Adrenal gland (tissue), 9 donors: ENCODE measurements at regions not wholly inside any gene's neighbourhood (a gene's known extent, or its start where the extent isn't known, plus 50 kb on each side); places are given as distances from the start of the nearest gene placed in this dataset.

ENCODE experiments used
- DNase-seq, 7 donors: peaks; one replicate each; pipeline ENCODE4 v3.0.0-alpha.2; 2019 to 2020
- H3K27ac ChIP-seq, 5 donors: fragments of 200-600 bp; sonication (generic) in 4 of 5; 1 replicate in 3 of 5; 2 replicates in 2 of 5; pipeline versions ENCODE4 v1.5.1 to v1.8.0; 2016 to 2020; ENCODE audit warnings: mild to moderate bottlenecking in 1 of 5
- H3K27me3 ChIP-seq: fragments of 200-600 bp; 2 replicates; pipeline ENCODE4 v1.8.0; 2021
- H3K36me3 ChIP-seq, 2 donors: fragments of 200-600 bp; replicated peaks in 1 of 2; 1 replicate in 1 of 2; 2 replicates in 1 of 2; pipeline versions ENCODE4 v1.5.1 to v1.8.0; 2018 to 2022
- H3K4me1 ChIP-seq, 2 donors: fragments of 200-600 bp; replicated peaks in 1 of 2; 1 replicate in 1 of 2; 2 replicates in 1 of 2; pipeline versions ENCODE4 v1.5.1 to v1.8.0; 2018 to 2021
- H3K4me3 ChIP-seq, 4 donors: fragments of 200-600 bp; sonication (generic) in 3 of 4; one replicate each; pipeline ENCODE4 v1.5.1; 2016 to 2018
- H3K9me3 ChIP-seq, 3 donors: fragments of 200-600 bp; sonication (generic) in 1 of 3; replicated peaks in 1 of 3; 1 replicate in 2 of 3; 2 replicates in 1 of 3; pipeline versions ENCODE4 v1.5.1 to v1.8.0; 2016 to 2021
- POLR2A ChIP-seq, 2 donors: fragments of 450-650 bp; IDR thresholded peaks; one replicate each; pipeline ENCODE4 v1.6.1; 2017; ENCODE audit warnings: antibody characterized with exemption in 2 of 2, mild to moderate bottlenecking in 2 of 2, moderate library complexity in 1 of 2
- WGBS, 4 donors: extraction: QIAGEN DNeasy Blood & Tissue Kit in 2 of 4; methylation state at CpG; one replicate each; pipeline versions ENCODE4 v1.1.5 to v1.1.7; 2013 to 2017; 5-methylcytosine and 5-hydroxymethylcytosine counted together
- intact Hi-C, 2 donors: fragments of 100-400 bp; cut with DNase I; formaldehyde crosslinking; loops; one replicate each; pipeline versions ENCODE4 v1.14.1 to v1.15.0; 2022 to 2023
- TF ChIP-seq, protein P1 (sequence below), 6 experiments: fragments of 450-650 bp in 4 of 6; fragments of 200-600 bp in 2 of 6; sonication (generic) in 1 of 6; IDR thresholded peaks; 1 replicate in 5 of 6; 2 replicates in 1 of 6; pipeline versions ENCODE4 v1.5.1 to v1.8.0; 2016 to 2021; ENCODE audit warnings: antibody characterized with exemption in 6 of 6, mild to moderate bottlenecking in 2 of 6, moderate library complexity in 1 of 6
- donor health status: healthy with polysubstance abuse.
- donor health status: Bipolar disorder and iron deficiency.
- donor health status: DM: yes; HTN: yes; CAD: no.
- donor health status: DM: no; HTN: no; CAD: no.
- donor health status: DM: no; HTN: no; CAD: no.

DNA sequence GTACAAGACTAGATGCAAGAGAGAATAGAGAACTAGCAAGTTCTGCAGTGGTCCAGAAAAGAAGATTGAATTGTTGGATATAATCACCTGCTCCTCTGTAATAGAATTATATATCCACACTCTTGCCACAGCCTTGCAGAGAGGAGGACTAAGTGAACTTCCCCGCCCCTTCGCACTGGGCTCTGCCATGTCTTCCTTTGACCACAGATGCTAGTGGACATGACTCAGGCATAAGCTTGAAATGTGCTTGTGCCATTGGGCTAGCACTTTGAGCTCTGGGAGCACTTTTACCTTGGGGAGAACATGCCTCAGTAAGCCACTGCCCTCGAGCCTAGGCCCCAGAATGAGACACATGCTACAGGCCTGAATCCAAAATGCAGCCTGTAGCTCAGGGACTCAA, 113.5 kb upstream of the RASA1 start:
- Histone ChIP-seq H3K4me3 (no peak overlapping the region), H3K36me3 (no peaks in the 10 kb centered on the region), H3K27ac (no peak overlapping the region), H3K4me1 (peaks cover 0 to 5% of the 10 kb centered on the region in 2 donors), H3K9me3 (no peaks in the 10 kb centered on the region), H3K27me3 (no peaks in the 10 kb centered on the region)
- TF ChIP-seq, protein P1, sequence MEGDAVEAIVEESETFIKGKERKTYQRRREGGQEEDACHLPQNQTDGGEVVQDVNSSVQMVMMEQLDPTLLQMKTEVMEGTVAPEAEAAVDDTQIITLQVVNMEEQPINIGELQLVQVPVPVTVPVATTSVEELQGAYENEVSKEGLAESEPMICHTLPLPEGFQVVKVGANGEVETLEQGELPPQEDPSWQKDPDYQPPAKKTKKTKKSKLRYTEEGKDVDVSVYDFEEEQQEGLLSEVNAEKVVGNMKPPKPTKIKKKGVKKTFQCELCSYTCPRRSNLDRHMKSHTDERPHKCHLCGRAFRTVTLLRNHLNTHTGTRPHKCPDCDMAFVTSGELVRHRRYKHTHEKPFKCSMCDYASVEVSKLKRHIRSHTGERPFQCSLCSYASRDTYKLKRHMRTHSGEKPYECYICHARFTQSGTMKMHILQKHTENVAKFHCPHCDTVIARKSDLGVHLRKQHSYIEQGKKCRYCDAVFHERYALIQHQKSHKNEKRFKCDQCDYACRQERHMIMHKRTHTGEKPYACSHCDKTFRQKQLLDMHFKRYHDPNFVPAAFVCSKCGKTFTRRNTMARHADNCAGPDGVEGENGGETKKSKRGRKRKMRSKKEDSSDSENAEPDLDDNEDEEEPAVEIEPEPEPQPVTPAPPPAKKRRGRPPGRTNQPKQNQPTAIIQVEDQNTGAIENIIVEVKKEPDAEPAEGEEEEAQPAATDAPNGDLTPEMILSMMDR (IDR thresholded peaks at IDR 0.05), result no peak
- no peak for TF ChIP-seq POLR2A (IDR thresholded peaks at IDR 0.05)
- DNase-seq, result no peak
- 89 to 94% (median 89%) methylated on average over 3 of the region's 3 CpGs for WGBS, 4 donors
- intact Hi-C loops, result no loop called here

DNA sequence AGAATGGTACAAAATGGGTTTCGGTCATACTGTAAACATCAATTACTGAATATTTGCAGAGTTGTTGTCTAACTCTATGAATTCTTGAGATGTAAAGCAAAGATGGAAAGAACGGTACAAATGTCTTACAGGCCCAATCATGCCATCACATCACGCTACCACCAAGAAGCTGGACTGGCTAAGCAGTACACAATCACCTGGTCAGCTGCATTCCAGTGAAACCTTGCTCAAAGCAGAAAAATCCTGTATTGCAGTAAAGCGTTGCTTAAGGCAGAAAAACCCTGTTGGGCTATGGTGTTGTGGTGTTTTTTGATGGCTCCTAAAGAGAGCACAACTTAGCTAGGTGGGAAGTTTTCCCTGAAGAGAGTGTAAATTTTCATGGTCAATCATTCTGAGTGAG, 112.6 kb upstream of the RASA1 start:
- WGBS, 4 donors, result 76 to 91% (median 90%) methylated on average over 4 of the region's 4 CpGs
- Histone ChIP-seq H3K9me3 (no peaks in the 10 kb centered on the region), H3K4me3 (no peak overlapping the region), H3K36me3 (no peaks in the 10 kb centered on the region), H3K4me1 (peaks cover 0 to 5% of the 10 kb centered on the region in 2 donors), H3K27ac (no peak overlapping the region), H3K27me3 (no peaks in the 10 kb centered on the region)
- no peak for DNase-seq
- intact Hi-C loops, result no loop called here
- TF ChIP-seq, protein P1 (IDR thresholded peaks at IDR 0.05), result no peak
- TF ChIP-seq POLR2A (IDR thresholded peaks at IDR 0.05), result no peak

DNA sequence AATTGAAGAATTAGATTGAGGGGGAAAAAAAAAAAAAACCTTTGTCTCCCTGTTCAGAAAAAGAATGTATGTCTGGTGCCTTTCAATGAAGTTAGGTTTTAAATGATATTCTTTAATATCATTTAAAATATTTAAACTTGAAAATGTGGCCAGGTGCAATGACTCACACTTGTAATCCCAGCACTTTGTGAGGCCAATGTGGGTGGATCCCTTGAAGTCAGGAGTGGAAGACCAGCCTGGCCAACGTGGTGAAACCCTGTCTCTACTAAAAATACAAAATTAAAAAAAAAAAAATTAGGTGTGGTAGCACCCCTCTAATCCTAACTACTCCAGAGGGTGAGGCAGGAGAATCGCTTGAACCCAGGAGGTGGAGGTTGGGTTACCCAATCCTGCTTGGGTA, 111.1 kb upstream of the RASA1 start:
- Histone ChIP-seq H3K27me3 (no peaks in the 10 kb centered on the region), H3K4me3 (no peak overlapping the region), H3K9me3 (no peaks in the 10 kb centered on the region), H3K27ac (no peak overlapping the region), H3K4me1 (no peaks in the 10 kb centered on the region), H3K36me3 (no peaks in the 10 kb centered on the region)
- 55 to 66% (median 63%) methylated on average over 2 of the region's 2 CpGs for WGBS, 4 donors
- no peak for DNase-seq
- TF ChIP-seq, protein P1 (IDR thresholded peaks at IDR 0.05), result no peak
- TF ChIP-seq POLR2A (IDR thresholded peaks at IDR 0.05), result no peak
- intact Hi-C loops, result no loop called here

DNA sequence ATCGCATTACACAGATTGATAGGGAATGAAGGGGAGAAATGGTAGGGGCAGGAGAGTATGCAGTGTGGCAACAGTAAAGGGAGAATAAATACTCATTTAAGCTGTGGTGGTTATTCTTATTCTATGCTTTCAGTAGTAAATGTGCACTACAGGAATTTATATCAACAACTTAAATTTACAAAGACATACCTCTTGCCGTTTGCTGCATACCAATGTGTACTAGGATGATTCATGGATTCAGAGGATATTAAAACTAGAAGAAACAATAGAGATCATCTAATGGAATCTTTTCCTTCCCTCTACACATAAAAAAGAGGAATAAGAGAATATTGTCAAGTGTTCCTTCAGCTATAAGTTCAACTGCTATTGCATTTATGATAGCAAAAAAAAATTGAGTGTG, 103.3 kb upstream of the RASA1 start:
- intact Hi-C loops, result no loop called here
- no peak overlapping the region for H3K27ac ChIP-seq
- TF ChIP-seq, protein P1 (IDR thresholded peaks at IDR 0.05), result no peak
- TF ChIP-seq POLR2A (IDR thresholded peaks at IDR 0.05), result no peak
- no peaks in the 10 kb centered on the region for H3K27me3 ChIP-seq
- H3K4me1 ChIP-seq, result no peaks in the 10 kb centered on the region
- H3K36me3 ChIP-seq, result no peaks in the 10 kb centered on the region
- WGBS, 4 donors, result 51 to 72% (median 59%) methylated on average over 2 of the region's 2 CpGs
- no peaks in the 10 kb centered on the region for H3K9me3 ChIP-seq
- no peak overlapping the region for H3K4me3 ChIP-seq
- no peak for DNase-seq
